ENCODE measurements at regions not wholly inside any gene's neighbourhood (a gene's known extent, or its start where the extent isn't known, plus 50 kb on each side); places are given as distances from the start of the nearest gene placed in this dataset.

DNA sequence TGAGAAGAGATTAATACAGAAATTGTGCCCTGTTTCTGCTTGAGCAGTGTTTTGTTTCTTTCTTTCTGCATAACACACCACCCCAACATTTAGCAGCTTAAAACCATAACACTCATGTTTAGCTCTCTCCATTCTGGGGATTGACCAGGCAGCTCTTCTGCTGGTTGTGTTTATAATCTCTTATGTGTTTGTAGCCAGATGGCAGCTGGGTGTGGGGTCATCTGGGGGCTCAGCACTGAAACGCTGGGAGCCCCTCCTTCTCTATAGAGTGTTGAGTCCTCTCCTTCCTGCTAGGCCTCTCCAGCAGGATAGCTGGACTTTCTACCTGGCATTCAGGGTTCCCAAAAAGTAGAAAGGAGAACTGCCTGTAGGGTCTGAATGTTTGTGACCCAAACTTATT lies 270.6 kb downstream of the TTC8 start:
- TF ChIP-seq, protein P1, sequence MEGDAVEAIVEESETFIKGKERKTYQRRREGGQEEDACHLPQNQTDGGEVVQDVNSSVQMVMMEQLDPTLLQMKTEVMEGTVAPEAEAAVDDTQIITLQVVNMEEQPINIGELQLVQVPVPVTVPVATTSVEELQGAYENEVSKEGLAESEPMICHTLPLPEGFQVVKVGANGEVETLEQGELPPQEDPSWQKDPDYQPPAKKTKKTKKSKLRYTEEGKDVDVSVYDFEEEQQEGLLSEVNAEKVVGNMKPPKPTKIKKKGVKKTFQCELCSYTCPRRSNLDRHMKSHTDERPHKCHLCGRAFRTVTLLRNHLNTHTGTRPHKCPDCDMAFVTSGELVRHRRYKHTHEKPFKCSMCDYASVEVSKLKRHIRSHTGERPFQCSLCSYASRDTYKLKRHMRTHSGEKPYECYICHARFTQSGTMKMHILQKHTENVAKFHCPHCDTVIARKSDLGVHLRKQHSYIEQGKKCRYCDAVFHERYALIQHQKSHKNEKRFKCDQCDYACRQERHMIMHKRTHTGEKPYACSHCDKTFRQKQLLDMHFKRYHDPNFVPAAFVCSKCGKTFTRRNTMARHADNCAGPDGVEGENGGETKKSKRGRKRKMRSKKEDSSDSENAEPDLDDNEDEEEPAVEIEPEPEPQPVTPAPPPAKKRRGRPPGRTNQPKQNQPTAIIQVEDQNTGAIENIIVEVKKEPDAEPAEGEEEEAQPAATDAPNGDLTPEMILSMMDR (IDR thresholded peaks at IDR 0.05 in 4 of 5, conservative IDR thresholded peaks at IDR 0.05 in 1 of 5) = no peak
- no peak for TF ChIP-seq POLR2A (IDR thresholded peaks at IDR 0.05)

Data from gastrocnemius medialis (tissue), 4 donors.